WERI-Rb-1 (cell line): ENCODE measurements at regions not wholly inside any gene's neighbourhood (a gene's known extent, or its start where the extent isn't known, plus 50 kb on each side); places are given as distances from the start of the nearest gene placed in this dataset.

Experiments used
- DNase-seq: peaks from one replicate; pipeline ENCODE4 v3.0.0-alpha.2; 2020
- H3K27ac ChIP-seq: fragments of 250-450 bp; sonication (Bioruptor Pico); 2 replicates; pipeline ENCODE4 v1.5.1; 2020; ENCODE audit warnings: mild to moderate bottlenecking, moderate library complexity
- H3K27me3 ChIP-seq: fragments of 250-450 bp; sonication (Bioruptor Pico); 2 replicates; pipeline ENCODE4 v1.5.1; 2021; ENCODE audit warnings: mild to moderate bottlenecking, low read depth, moderate library complexity; ENCODE audit not compliant: insufficient read depth, severe bottlenecking
- H3K36me3 ChIP-seq: fragments of 250-450 bp; sonication (Bioruptor Pico); 2 replicates; pipeline ENCODE4 v1.5.1; 2020; ENCODE audit warnings: mild to moderate bottlenecking, moderate library complexity
- H3K4me3 ChIP-seq: 2 replicates; pipeline ENCODE4 v1.5.1; 2011; ENCODE audit warnings: low read depth, mild to moderate bottlenecking, control low read depth, low read length
- H3K9me3 ChIP-seq: fragments of 250-450 bp; sonication (Bioruptor Pico); 2 replicates; pipeline ENCODE4 v1.5.1; 2021; ENCODE audit warnings: mild to moderate bottlenecking, moderate library complexity; ENCODE audit not compliant: severe bottlenecking
- CTCF ChIP-seq: IDR thresholded peaks from 2 replicates; pipeline ENCODE4 v1.5.1; 2011; ENCODE audit warnings: low read depth, mild to moderate bottlenecking, control low read depth, inconsistent platforms, low read length

GRCh38 chr6:139542351-139542750 is 167.9 kb upstream of the CITED2 start:
- DNase-seq: no peak

GRCh38 chr6:139540894-139541293 is 166.4 kb upstream of the CITED2 start:
- no peak overlapping the region for H3K27ac ChIP-seq
- H3K9me3 ChIP-seq: no peaks in the 10 kb centered on the region
- H3K36me3 ChIP-seq: no peaks in the 10 kb centered on the region
- DNase-seq: no peak
- H3K4me3 ChIP-seq: no peak overlapping the region
- H3K27me3 ChIP-seq: no peaks in the 10 kb centered on the region
- TF ChIP-seq CTCF: no peak

More at GRCh38 chr6:139542351-139542750, 167.9 kb upstream of the CITED2 start:
- no peak for TF ChIP-seq CTCF
- H3K27me3 ChIP-seq: no peaks in the 10 kb centered on the region
- H3K27ac ChIP-seq: no peak overlapping the region
- H3K36me3 ChIP-seq: no peaks in the 10 kb centered on the region
- H3K4me3 ChIP-seq: no peak overlapping the region
- H3K9me3 ChIP-seq: no peaks in the 10 kb centered on the region

- no peak for DNase-seq
- no peaks in the 10 kb centered on the region for H3K9me3 ChIP-seq
These were observed 165.8 kb upstream of the CITED2 start for GRCh38 chr6:139540276-139540675.

GRCh38 chr6:139539852-139540251 is 165.4 kb upstream of the CITED2 start:
- no peak for TF ChIP-seq CTCF
- H3K27me3 ChIP-seq: no peaks in the 10 kb centered on the region
- no peak for DNase-seq
- H3K9me3 ChIP-seq: no peaks in the 10 kb centered on the region
- no peaks in the 10 kb centered on the region for H3K36me3 ChIP-seq
- H3K27ac ChIP-seq: no peak overlapping the region
- no peak overlapping the region for H3K4me3 ChIP-seq

More at GRCh38 chr6:139540276-139540675, 165.8 kb upstream of the CITED2 start:
- TF ChIP-seq CTCF: no peak
- no peak overlapping the region for H3K27ac ChIP-seq
- no peak overlapping the region for H3K4me3 ChIP-seq
- H3K36me3 ChIP-seq: no peaks in the 10 kb centered on the region
- H3K27me3 ChIP-seq: no peaks in the 10 kb centered on the region

- Histone ChIP-seq H3K27ac (no peak overlapping the region), H3K9me3 (no peaks in the 10 kb centered on the region), H3K27me3 (no peaks in the 10 kb centered on the region), H3K36me3 (no peaks in the 10 kb centered on the region), H3K4me3 (no peak overlapping the region)
- no peak for DNase-seq
- TF ChIP-seq CTCF: no peak
These were observed 163.9 kb upstream of the CITED2 start for GRCh38 chr6:139538366-139538765.
